MM.1S (cell line): ENCODE measurements at regions not wholly inside any gene's neighbourhood (a gene's known extent, or its start where the extent isn't known, plus 50 kb on each side); places are given as distances from the start of the nearest gene placed in this dataset.

Experiments
- CTCF ChIP-seq: fragments of 300-600 bp; sonication (generic); IDR thresholded peaks from 2 replicates; pipeline ENCODE4 v1.5.1; 2016; ENCODE audit warnings: antibody characterized with exemption, low read length, mixed read lengths
- EZH2 ChIP-seq: fragments of 300-600 bp; sonication (generic); optimal IDR thresholded peaks from 2 replicates; pipeline ENCODE3; 2017; ENCODE audit warnings: low read depth, mild to moderate bottlenecking, antibody characterized with exemption, low read length, mixed read lengths
- EZH2phosphoT487 ChIP-seq: fragments of 300-600 bp; sonication (generic); IDR thresholded peaks from 2 replicates; pipeline ENCODE4 v1.6.1; 2018; ENCODE audit warnings: antibody characterized with exemption, low read length

GRCh38 chr4:79723507-79723906, 315.5 kb upstream of the GK2 start:
- TF ChIP-seq CTCF (no peak), EZH2 (no peak), EZH2phosphoT487 (no peak)
